Epithelial cell of proximal tubule (primary cell): ENCODE measurements at regions not wholly inside any gene's neighbourhood (a gene's known extent, or its start where the extent isn't known, plus 50 kb on each side); places are given as distances from the start of the nearest gene placed in this dataset.

ENCODE experiments used
- DNase-seq: peaks from one replicate; pipeline ENCODE4 v3.0.0-alpha.2; 2011; ENCODE audit warnings: low read depth
- H3K4me3 ChIP-seq: 2 replicates; pipeline ENCODE4 v1.5.1; 2011; ENCODE audit warnings: low read depth, mild to moderate bottlenecking, low read length
- TF ChIP-seq, protein P1 (sequence below): conservative IDR thresholded peaks from 2 replicates; pipeline ENCODE4 v1.5.1; 2012; ENCODE audit warnings: low read depth, mild to moderate bottlenecking, low read length

DNA sequence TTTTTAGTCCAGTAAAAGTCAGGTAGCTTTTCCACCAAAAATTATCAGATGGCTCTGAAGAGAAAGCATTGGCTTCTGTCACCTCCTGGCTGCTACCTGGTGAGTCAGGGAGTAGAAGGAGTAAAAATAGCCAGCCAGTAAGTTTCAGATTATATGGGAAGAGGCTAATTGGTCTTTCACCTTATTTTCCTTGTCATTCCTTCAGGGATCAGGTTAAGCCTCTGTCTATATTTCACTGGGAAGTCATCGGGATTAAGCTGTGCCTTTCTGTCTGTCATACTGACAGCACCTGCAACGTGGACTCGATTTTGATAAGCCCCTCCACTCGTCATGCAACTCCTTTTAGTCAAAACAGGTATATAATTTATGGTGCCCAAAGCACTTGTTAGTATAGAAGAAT lies 380.7 kb upstream of the CELF4 start:
- TF ChIP-seq, protein P1, sequence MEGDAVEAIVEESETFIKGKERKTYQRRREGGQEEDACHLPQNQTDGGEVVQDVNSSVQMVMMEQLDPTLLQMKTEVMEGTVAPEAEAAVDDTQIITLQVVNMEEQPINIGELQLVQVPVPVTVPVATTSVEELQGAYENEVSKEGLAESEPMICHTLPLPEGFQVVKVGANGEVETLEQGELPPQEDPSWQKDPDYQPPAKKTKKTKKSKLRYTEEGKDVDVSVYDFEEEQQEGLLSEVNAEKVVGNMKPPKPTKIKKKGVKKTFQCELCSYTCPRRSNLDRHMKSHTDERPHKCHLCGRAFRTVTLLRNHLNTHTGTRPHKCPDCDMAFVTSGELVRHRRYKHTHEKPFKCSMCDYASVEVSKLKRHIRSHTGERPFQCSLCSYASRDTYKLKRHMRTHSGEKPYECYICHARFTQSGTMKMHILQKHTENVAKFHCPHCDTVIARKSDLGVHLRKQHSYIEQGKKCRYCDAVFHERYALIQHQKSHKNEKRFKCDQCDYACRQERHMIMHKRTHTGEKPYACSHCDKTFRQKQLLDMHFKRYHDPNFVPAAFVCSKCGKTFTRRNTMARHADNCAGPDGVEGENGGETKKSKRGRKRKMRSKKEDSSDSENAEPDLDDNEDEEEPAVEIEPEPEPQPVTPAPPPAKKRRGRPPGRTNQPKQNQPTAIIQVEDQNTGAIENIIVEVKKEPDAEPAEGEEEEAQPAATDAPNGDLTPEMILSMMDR = no peak
- no peak overlapping the region for H3K4me3 ChIP-seq
- no peak for DNase-seq

- TF ChIP-seq, protein P1 = no peak
Measured at GRCh38 chr18:37944700-37945270, 379.2 kb upstream of the CELF4 start.

DNA sequence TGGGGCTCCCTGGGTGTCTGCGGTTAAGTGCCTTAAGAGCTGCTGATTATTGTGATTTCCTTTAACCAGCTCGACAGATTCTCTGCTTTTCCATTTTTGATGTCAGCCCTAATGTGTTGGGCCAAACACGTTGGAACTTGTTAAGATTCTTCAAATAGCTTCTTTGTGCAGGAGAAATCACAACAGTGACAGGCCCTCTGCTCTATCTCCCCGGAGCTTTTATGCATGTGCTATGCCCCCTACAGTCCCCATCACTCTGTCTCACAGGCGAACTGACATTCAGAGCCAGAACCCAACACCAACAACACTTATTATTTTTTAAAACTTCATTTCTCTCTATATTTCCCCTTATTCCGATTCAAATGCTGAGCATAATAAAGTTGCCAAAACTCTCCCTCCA lies 371.7 kb upstream of the CELF4 start:
- DNase-seq = no peak
- TF ChIP-seq, protein P1 = no peak
- H3K4me3 ChIP-seq = no peak overlapping the region

More at GRCh38 chr18:37944700-37945270, 379.2 kb upstream of the CELF4 start:
- DNase-seq = no peak
- no peak overlapping the region for H3K4me3 ChIP-seq

DNA sequence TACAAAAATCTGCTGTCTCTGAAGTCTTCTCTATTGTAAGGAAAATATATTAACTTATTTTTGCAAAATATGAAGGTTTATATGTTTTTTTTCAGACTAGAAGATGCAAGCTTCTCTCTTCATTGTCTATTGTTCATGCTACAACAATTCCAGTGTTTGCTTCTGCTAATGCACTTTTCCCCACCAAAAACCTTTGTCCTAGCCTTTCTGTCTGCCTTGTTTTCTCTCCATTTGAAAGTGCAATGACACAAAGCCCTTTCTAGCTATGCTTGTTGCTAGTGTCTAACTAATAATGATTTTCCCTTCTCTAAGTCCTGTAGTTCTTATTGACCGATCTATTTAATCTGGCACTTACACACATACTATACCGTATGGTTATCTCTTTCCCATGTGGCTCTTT lies 369.5 kb upstream of the CELF4 start:
- DNase-seq = no peak
- H3K4me3 ChIP-seq = no peak overlapping the region
- TF ChIP-seq, protein P1 = no peak

DNA sequence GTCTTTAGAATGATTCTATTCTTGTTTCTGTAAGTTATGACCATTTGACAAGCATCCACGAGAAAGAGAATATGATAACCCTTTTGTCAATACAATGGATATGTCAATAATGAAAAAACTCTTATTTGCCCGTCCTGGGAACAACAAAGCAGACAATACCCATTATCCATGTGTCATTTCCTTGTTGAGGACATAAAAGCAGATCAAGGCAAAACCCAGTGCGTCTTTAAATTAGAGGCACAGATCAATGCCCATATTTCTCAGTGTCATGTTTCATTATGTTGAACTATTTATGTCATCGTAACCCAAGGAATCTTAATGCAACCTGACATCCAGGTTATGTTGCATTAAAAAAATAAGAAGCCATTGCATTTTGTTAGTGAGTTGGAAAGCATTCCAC lies 365.0 kb upstream of the CELF4 start:
- DNase-seq = no peak
- TF ChIP-seq, protein P1 = no peak
- H3K4me3 ChIP-seq = no peak overlapping the region

DNA sequence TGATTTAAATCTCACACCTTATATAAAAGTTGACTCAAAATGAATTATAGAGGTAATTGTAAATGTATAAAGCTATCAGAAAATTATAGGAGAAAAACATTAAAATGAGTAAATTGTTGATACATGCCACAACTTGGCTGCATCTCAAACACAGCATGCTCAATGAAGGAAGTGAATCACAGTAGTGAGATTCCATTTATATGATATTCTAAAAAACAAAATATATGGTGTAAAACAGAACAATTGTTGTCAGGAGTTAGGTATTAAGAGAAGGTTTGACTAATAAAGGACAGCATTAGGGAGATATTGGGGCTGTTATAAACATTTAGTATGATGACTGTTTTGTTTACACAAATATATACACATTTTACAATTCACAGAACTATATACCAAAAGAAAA lies 356.6 kb upstream of the CELF4 start:
- TF ChIP-seq, protein P1 = no peak
- H3K4me3 ChIP-seq = no peak overlapping the region
- no peak for DNase-seq

- TF ChIP-seq, protein P1 = no peak
- DNase-seq = no peak
- no peak overlapping the region for H3K4me3 ChIP-seq
Measured at GRCh38 chr18:37920865-37921264, 355.3 kb upstream of the CELF4 start.
